HG02938 (cell line): ENCODE measurements at regions not wholly inside any gene's neighbourhood (a gene's known extent, or its start where the extent isn't known, plus 50 kb on each side); places are given as distances from the start of the nearest gene placed in this dataset.
"Not testable (repeated sequence)": the region's sequence is repeated elsewhere in the genome, so short reads cannot be mapped to it uniquely, and the experiment has no call there.

Experiments
- ATAC-seq: cut with Tn5 transposase; IDR thresholded peaks from one replicate; pipeline ENCODE4 v1.9.1; 2021; ENCODE audit warnings: mild to moderate bottlenecking, moderate library complexity; ENCODE audit not compliant: unreplicated experiment

- ATAC-seq: no peak
These were observed 1722.2 kb upstream of the AGA start for GRCh38 chr4:179164267-179164999.

- no peak for ATAC-seq
These were observed 1722.9 kb upstream of the AGA start for GRCh38 chr4:179165000-179165738.

GRCh38 chr4:179165862-179166261 lies 1723.6 kb upstream of the AGA start:
- ATAC-seq: no peak

- ATAC-seq: not testable (repeated sequence)
These were observed 1728.1 kb upstream of the AGA start for GRCh38 chr4:179170308-179170707.

GRCh38 chr4:179182741-179183140 lies 1740.5 kb upstream of the AGA start:
- ATAC-seq: no peak

GRCh38 chr4:179195887-179196286 lies 1753.7 kb upstream of the AGA start:
- no peak for ATAC-seq

- no peak for ATAC-seq
These were observed 1754.3 kb upstream of the AGA start for GRCh38 chr4:179196511-179196910.

GRCh38 chr4:179200681-179201080 lies 1758.4 kb upstream of the AGA start:
- no peak for ATAC-seq

GRCh38 chr4:179225594-179225993 lies 1783.4 kb upstream of the AGA start:
- ATAC-seq: no peak

- ATAC-seq: no peak
These were observed 1806.6 kb upstream of the AGA start for GRCh38 chr4:179248821-179249220.

GRCh38 chr4:179268791-179269190 lies 1826.6 kb upstream of the AGA start:
- ATAC-seq: no peak

GRCh38 chr4:179272282-179272681 lies 1830.0 kb upstream of the AGA start:
- no peak for ATAC-seq

GRCh38 chr4:179278647-179279046 lies 1836.4 kb upstream of the AGA start:
- no peak for ATAC-seq

GRCh38 chr4:179285696-179286095 lies 1843.5 kb upstream of the AGA start:
- ATAC-seq: no peak

GRCh38 chr4:179291657-179292056 lies 1849.4 kb upstream of the AGA start:
- ATAC-seq: no peak

- ATAC-seq: no peak
These were observed 1850.2 kb upstream of the AGA start for GRCh38 chr4:179292468-179292867.

- ATAC-seq: peak; percentile 90
These were observed 1865.3 kb upstream of the AGA start for GRCh38 chr4:179307297-179308136.

- ATAC-seq: no peak
These were observed 1871.6 kb upstream of the AGA start for GRCh38 chr4:179313823-179314222.

GRCh38 chr4:179325181-179325580 lies 1882.9 kb upstream of the AGA start:
- no peak for ATAC-seq

GRCh38 chr4:179328627-179329026 lies 1886.4 kb upstream of the AGA start:
- no peak for ATAC-seq

GRCh38 chr4:179331362-179331761 lies 1889.1 kb upstream of the AGA start:
- ATAC-seq: no peak

- no peak for ATAC-seq
These were observed 1902.6 kb upstream of the AGA start for GRCh38 chr4:179344861-179345260.
